ENCODE measurements at regions not wholly inside any gene's neighbourhood (a gene's known extent, or its start where the extent isn't known, plus 50 kb on each side); places are given as distances from the start of the nearest gene placed in this dataset.
"Not testable (repeated sequence)": the region's sequence is repeated elsewhere in the genome, so short reads cannot be mapped to it uniquely, and the experiment has no call there.

GRCh38 chr14:38556252-38556651 lies 300.4 kb upstream of the CLEC14A start:
- DNase-seq, result no peak

GRCh38 chr14:38554026-38554425 lies 298.1 kb upstream of the CLEC14A start:
- DNase-seq, result no peak

GRCh38 chr14:38553586-38553985 lies 297.7 kb upstream of the CLEC14A start:
- peak; percentile 2 for DNase-seq

- no peak for DNase-seq
Observed at GRCh38 chr14:38549564-38549963, 293.7 kb upstream of the CLEC14A start.

- DNase-seq, result no peak
Observed at GRCh38 chr14:38547961-38548490, 292.1 kb upstream of the CLEC14A start.

GRCh38 chr14:38546932-38547551 lies 291.1 kb upstream of the CLEC14A start:
- no peak for DNase-seq

GRCh38 chr14:38544776-38545175 lies 288.9 kb upstream of the CLEC14A start:
- DNase-seq, result no peak

- not testable (repeated sequence) for DNase-seq
Observed at GRCh38 chr14:38543851-38544250, 288.0 kb upstream of the CLEC14A start.

- DNase-seq, result not testable (repeated sequence)
Observed at GRCh38 chr14:38538053-38538452, 282.2 kb upstream of the CLEC14A start.

GRCh38 chr14:38536376-38537038 lies 280.6 kb upstream of the CLEC14A start:
- no peak for DNase-seq

- DNase-seq, result no peak
Observed at GRCh38 chr14:38528582-38528981, 272.7 kb upstream of the CLEC14A start.

GRCh38 chr14:38527502-38527878 lies 271.6 kb upstream of the CLEC14A start:
- no peak for DNase-seq

- DNase-seq, result no peak
Observed at GRCh38 chr14:38526826-38527501, 271.1 kb upstream of the CLEC14A start.

- no peak for DNase-seq
Observed at GRCh38 chr14:38524636-38525509, 269.0 kb upstream of the CLEC14A start.

GRCh38 chr14:38522724-38523123 lies 266.8 kb upstream of the CLEC14A start:
- DNase-seq, result no peak

- no peak for DNase-seq
Observed at GRCh38 chr14:38521591-38521990, 265.7 kb upstream of the CLEC14A start.

- no peak for DNase-seq
Observed at GRCh38 chr14:38517426-38517825, 261.5 kb upstream of the CLEC14A start.

GRCh38 chr14:38512236-38512635 lies 256.3 kb upstream of the CLEC14A start:
- no peak for DNase-seq

- no peak for DNase-seq
Observed at GRCh38 chr14:38507299-38507698, 251.4 kb upstream of the CLEC14A start.

GRCh38 chr14:38505973-38506249 lies 250.0 kb upstream of the CLEC14A start:
- DNase-seq, result no peak

GRCh38 chr14:38505221-38505972 lies 249.5 kb upstream of the CLEC14A start:
- no peak for DNase-seq

GRCh38 chr14:38504175-38504574 lies 248.3 kb upstream of the CLEC14A start:
- DNase-seq, result no peak

All from T1000 (cell line).